Stimulated activated CD4-positive, alpha-beta T cell treated with anti-CD3 and anti-CD28 coated beads, Interleukin-1b, Interleukin-23, amount 100 ng/mL, for 24 hours (primary cell): ENCODE measurements at regions not wholly inside any gene's neighbourhood (a gene's known extent, or its start where the extent isn't known, plus 50 kb on each side); places are given as distances from the start of the nearest gene placed in this dataset.
"Not testable (repeated sequence)": the region's sequence is repeated elsewhere in the genome, so short reads cannot be mapped to it uniquely, and the experiment has no call there.

Source experiments
- DNase-seq, 4 experiments: peaks; one replicate each; pipeline ENCODE4 v3.0.0-alpha.2; 2020; ENCODE audit warnings: low read depth in 4 of 4, low spot score in 1 of 4

DNA sequence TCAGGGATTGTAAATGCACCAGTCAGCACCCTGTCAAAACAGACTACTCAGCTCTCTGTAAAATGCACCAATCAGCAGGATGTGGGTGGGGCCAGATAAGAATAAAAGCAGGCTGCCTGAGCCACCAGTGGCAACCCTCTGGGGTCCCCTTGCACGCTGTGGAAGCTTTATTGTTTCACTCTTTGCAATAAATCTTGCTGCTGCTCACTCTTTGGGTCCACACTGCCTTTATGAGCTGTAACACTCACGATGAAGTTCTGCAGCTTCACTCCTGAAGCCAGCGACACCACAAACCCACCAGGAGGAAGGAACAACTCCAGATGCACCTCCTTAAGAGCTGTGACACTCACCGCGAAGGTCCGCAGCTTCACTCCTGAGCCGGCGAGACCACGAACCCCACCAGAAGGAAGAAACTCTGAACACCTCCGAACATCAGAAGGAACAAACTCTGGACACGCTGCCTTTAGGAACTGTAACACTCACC lies 1578.5 kb downstream of the SI start:
- DNase-seq = not testable (repeated sequence)

DNA sequence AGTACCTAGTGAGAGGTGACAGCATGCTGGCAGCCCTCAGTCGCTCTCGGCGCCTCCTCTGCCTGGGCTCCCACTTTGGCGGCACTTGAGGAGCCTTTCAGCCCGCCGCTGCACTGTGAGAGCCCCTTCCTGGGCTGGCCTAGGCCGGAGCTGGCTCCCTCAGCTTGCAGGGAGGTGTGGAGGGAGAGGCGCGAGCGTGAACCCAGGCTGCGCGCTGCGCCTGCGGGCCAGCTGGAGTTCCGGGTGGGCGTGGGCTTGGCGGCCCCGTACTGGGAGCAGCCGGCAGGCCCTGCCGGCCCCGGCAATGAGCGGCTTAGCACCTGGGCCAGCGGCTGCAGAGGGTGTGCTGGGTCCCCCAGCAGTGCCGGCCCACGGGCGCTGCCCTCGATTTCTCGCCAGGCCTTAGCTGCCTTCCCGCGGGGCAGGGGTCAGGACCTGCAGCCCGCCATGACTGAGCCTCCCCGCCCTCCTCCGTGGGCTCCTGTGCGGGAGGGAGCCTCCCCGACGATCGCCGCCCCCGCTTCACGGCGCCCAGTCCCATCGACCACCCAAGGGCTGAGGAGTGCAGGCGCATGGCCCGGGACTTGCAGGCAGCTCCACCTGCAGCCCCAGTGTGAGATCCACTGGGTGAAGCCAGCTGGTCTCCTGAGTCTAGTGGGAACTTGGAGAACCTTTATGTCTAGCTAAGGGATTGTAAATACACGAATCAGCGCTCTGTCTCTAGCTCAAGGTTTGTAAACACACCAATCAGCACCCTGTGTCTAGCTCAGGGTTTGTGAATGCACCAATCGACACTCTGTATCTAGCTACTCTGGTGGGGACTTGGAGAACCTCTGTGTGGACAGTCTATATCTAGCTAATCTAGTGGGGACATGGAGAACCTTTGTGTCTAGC lies 1579.2 kb downstream of the SI start:
- DNase-seq = not testable (repeated sequence)

DNA sequence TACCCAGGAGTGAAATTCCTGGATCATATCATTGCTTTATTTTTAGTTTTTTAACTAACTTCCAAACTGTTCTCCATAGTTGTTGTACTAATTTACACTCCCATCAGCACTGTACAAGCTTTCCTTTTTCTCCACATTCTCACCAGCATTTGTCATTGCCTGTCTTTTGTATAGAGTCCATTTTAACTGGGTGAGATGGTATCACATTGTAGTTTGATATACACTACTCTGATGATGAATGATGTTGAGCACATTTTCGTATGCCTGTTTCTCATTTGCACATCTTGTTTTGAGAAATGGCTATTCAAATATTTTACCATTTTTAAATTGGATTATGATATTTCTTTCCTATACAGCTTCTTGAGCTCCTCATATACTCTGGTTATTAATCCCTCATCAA lies 1586.6 kb downstream of the SI start:
- no peak for DNase-seq

DNA sequence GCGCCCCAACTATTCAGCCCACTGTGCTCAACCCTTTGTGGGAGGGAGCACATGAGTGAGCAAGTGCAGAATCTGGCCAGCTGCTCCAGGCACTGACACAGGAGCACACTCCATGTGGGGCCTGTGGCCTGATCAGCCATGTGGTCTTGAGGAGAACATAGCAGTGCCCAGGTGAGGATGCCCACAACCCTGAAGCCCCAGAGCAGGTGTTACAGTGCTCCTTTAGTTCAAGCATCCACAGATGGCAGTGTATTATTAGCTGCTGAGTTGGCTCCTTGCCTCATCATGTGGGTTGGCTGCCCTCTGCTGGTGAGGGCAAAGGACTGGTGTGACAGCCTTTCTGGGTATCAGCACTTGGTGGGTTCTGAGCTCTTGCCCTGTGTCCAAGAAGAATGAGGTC lies 1588.2 kb downstream of the SI start:
- DNase-seq = peak in 1 of 4 experiments; percentile 6

DNA sequence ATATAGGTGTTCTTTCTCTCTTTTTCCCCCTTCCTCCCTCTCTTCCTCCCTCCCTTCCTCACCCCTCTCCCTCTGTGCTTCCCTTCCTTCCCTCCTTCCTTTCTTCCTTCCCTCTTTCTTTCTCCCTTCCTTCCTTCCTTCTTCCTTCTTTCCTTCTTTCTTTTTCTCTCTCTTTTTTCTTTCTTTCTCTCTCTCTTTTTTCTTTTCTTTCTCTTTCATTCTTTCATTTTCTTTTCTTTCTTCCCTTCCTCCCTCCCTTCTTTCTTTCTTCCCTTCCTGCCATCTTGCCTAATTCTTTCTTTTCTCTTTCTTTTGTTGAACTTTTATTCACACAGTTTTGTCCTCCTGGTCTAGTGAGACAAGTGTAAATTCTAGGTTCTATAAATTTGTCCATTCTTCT lies 1595.6 kb downstream of the SI start:
- no peak for DNase-seq

- DNase-seq = no peak
Observed at GRCh38 chr3:163481738-163482137, 1596.6 kb downstream of the SI start.

DNA sequence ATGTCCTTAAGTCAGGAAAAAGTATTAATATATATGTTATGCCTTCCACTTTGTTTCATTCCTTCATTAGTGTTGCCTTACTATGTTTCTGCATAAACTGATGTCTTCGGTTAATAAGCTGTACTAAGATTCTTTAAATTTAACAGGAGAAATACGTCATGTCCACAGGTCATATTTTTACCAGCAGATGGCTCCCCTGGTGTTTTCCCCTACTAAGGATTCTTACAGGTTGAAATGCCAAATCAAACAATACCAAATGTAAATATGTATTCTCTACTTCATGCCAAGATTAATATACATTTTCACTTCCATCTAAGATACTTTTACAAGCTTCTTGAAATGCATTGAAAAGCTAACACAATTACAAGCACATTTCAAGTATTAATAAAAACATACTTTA lies 1602.1 kb downstream of the SI start:
- no peak for DNase-seq

GRCh38 chr3:163474766-163475165 lies 1603.5 kb downstream of the SI start:
- DNase-seq = no peak

DNA sequence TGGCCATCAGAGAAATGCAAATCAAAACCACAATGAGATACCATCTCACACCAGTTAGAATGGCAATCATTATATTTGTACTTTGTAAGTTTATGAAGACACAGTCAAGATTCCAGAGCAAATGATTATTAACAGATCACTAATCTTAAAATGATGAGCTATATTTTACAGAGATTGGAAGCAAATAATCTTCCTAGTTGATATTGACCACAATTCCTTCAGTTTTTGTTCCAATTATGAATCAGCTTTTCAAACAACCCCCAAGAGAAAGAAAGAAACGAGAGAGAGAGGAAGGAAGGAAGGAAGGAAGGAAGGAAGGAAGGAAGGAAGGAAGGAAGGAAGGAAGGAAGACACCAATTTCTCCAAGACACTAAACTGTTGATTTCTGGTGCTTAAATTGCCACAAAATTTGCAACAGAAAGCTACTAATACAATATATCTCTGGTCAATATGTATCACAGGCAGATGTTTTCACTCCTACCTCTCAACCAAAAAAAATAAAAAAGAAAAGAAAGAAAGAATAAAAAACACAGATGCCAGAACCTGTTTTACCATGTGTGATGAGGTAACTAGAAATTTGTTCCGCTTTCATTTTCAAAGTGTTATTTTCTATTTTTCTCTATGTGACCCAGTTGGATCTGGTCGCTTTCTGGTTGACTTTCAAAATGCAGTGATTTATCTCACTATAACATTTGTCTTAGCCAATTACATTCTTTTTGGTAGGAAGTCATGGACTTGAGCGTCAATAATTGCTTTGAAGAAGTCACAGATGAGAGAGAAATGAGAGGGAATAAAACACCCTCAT lies 1609.6 kb downstream of the SI start:
- no peak for DNase-seq

GRCh38 chr3:163462446-163462845 lies 1615.8 kb downstream of the SI start:
- no peak for DNase-seq

DNA sequence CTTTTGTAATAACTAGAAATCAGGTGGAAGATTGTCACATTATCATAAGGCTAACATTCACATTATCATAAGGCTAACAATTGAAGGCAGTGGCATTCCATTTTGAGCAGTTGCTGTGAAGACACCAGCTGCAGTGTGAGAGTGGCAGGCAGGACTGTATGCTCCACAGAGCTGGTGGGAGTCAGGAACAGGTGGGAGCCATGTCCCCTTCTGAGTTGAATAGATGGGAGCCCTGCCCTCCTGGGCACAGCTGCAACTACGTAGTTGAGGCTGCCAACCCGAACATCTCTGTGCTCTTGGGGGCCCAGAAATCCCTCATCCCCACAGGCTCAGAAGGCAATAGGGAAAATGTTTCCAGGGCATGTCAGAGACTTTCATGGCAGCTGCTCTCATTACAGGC lies 1627.6 kb downstream of the SI start:
- no peak for DNase-seq

DNA sequence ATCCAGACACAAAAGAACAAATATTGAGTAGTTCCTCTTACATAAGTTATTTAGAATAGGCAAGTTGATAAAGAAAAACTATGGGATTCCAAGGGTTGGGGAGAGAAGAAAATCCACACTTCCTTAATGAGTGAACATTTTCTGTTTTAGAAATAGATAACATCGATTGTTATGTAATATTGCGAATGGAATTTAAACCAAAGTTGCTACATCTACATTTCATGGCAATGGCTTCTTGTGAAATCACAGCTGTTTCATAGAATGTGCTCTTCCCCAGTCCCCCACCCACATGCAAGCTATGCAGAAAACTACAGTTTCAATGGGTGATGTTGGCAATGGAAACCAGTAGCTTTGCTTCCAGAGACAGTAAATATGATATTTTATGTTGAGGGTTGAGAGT lies 1639.5 kb downstream of the SI start:
- DNase-seq = no peak

DNA sequence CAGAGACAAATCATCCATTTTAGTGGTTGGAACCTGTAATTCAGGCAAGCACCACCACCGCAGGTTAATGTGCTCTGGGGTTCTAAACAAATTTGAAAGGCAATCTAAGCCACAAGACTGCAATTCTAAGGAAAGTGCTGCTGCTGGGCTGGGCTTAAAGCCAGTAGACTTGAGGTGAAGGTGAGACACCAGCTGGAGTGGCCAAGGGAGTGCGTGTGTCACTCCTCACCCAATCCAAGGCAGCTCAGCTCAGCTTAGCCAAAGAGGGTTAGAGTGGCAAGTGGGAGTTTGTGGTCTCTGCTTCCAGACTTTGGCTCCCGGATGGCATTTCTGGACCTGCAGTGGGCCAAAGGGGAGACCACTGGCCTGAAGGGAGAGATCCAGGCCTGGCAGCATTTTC lies 1655.6 kb downstream of the SI start:
- DNase-seq = no peak

- DNase-seq = no peak
Observed at GRCh38 chr3:163391407-163392181, 1686.7 kb downstream of the SI start.

GRCh38 chr3:163384383-163384782 lies 1693.9 kb downstream of the SI start:
- DNase-seq = no peak

GRCh38 chr3:163382183-163382582 lies 1696.1 kb downstream of the SI start:
- DNase-seq = no peak

DNA sequence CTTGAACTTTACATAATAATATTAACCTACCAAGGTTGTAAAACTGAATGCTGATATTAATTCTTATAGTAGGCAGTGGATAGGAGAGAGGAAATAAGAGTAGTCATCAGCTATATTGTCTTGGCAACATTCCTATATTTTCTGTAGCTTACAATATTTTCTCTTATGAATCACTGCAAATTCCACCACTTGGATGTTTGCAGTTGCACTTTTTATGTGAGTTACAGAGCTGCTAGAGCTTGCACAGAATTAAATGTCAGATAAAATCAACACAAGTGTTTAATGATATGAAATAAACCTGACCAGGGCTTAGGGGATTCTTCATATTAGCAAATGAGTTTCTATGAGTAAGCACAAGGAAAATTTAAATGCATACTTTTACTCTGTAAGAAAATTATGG lies 1710.1 kb downstream of the SI start:
- no peak for DNase-seq

DNA sequence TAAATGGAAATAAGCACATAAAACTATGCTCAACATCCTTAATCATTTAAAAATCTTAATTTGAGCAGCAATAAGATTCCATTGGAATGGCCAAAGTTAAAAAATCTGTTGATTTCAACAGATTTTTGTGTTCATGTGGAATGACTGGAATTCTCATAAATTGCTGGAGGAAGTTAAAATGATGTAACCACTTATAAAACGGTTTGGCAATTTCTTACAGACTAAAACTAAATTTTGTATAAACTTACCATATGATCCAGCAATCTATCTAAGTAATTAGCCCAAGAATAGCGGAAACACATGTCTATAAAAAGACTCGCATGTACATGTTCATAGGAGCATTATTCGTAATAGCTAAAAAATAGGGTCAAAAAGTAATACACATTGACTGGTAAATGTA lies 1713.6 kb downstream of the SI start:
- DNase-seq = no peak

DNA sequence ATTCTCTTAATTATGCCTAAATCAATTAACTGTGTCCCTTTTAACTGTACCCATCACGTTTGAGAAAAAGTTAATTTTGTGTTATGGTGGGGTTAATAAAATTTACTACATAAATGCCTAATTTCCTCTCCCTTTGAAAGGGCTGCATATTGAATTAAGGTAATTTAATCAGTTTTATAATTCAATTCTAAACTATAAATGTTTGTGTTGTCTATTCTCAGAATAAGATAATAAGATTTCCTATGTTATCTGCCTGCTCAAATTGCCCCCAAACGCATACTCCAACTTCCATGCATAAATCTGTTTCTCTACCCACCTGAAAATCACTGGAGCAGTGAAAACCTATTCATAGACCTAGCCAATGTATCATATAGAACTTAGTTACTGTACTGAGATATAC lies 1716.1 kb downstream of the SI start:
- DNase-seq = no peak

- DNase-seq = not testable (repeated sequence)
Observed at GRCh38 chr3:163361357-163361878, 1716.9 kb downstream of the SI start.

GRCh38 chr3:163347944-163348343 lies 1730.4 kb downstream of the SI start:
- DNase-seq = no peak
